ENCODE measurements at regions not wholly inside any gene's neighbourhood (a gene's known extent, or its start where the extent isn't known, plus 50 kb on each side); places are given as distances from the start of the nearest gene placed in this dataset.

- peaks cover 0 to 7% of the 10 kb centered on the region in 2 donors for H3K9me3 ChIP-seq (ENCODE audit: control insufficient read depth in 2 of 2, insufficient read depth in 1 of 2, low read depth in 1 of 2, low read length in 1 of 2)
- no peak overlapping the region for H3K4me3 ChIP-seq (ENCODE audit: low read depth in 1 of 3, low read length in 3 of 3)
- FAIRE-seq (no peak), DNase-seq (no peak)
- H3K27me3 ChIP-seq (ENCODE audit: control insufficient read depth in 3 of 3, insufficient read depth in 3 of 3, low read length in 3 of 3) = no peaks in the 10 kb centered on the region
- no peaks in the 10 kb centered on the region for H3K36me3 ChIP-seq (ENCODE audit: control insufficient read depth in 3 of 3, insufficient read depth in 2 of 3, low read depth in 1 of 3, low read length in 3 of 3)
- H3K4me1 ChIP-seq (ENCODE audit: control insufficient read depth in 3 of 3, insufficient read depth in 2 of 3, low read depth in 1 of 3, low read length in 2 of 3) = no peaks in the 10 kb centered on the region
- WGBS, 3 donors = 93 to 100% (median 96%) methylated on average over 1 of the region's 1 CpG
- no peak overlapping the region for H3K27ac ChIP-seq (ENCODE audit: low read depth in 1 of 3, low read length in 2 of 3)
Observed at GRCh38 chr2:235345745-235346144, 148.1 kb upstream of the AGAP1 start.

GRCh38 chr2:235347691-235348090 lies 146.2 kb upstream of the AGAP1 start:
- H3K27ac ChIP-seq (ENCODE audit: low read depth in 1 of 3, low read length in 2 of 3) = no peak overlapping the region
- H3K27me3 ChIP-seq (ENCODE audit: control insufficient read depth in 3 of 3, insufficient read depth in 3 of 3, low read length in 3 of 3) = no peaks in the 10 kb centered on the region
- DNase-seq = no peak
- no peak for FAIRE-seq
- no peaks in the 10 kb centered on the region for H3K4me1 ChIP-seq (ENCODE audit: control insufficient read depth in 3 of 3, insufficient read depth in 2 of 3, low read depth in 1 of 3, low read length in 2 of 3)
- 79 to 83% (median 81%) methylated on average over 8 of the region's 8 CpGs for WGBS, 3 donors
- no peak overlapping the region for H3K4me3 ChIP-seq (ENCODE audit: low read depth in 1 of 3, low read length in 3 of 3)
- peaks cover 0 to 4% of the 10 kb centered on the region in 2 donors for H3K9me3 ChIP-seq (ENCODE audit: control insufficient read depth in 2 of 2, insufficient read depth in 1 of 2, low read depth in 1 of 2, low read length in 1 of 2)
- no peaks in the 10 kb centered on the region for H3K36me3 ChIP-seq (ENCODE audit: control insufficient read depth in 3 of 3, insufficient read depth in 2 of 3, low read depth in 1 of 3, low read length in 3 of 3)

GRCh38 chr2:235348329-235348728 lies 145.5 kb upstream of the AGAP1 start:
- no peaks in the 10 kb centered on the region for H3K27me3 ChIP-seq (ENCODE audit: control insufficient read depth in 3 of 3, insufficient read depth in 3 of 3, low read length in 3 of 3)
- H3K4me1 ChIP-seq (ENCODE audit: control insufficient read depth in 3 of 3, insufficient read depth in 2 of 3, low read depth in 1 of 3, low read length in 2 of 3) = no peaks in the 10 kb centered on the region
- FAIRE-seq (no peak), DNase-seq (no peak)
- 85 to 92% (median 89%) methylated on average over 8 of the region's 8 CpGs for WGBS, 3 donors
- no peaks in the 10 kb centered on the region for H3K36me3 ChIP-seq (ENCODE audit: control insufficient read depth in 3 of 3, insufficient read depth in 2 of 3, low read depth in 1 of 3, low read length in 3 of 3)
- no peak overlapping the region for H3K27ac ChIP-seq (ENCODE audit: low read depth in 1 of 3, low read length in 2 of 3)
- H3K4me3 ChIP-seq (ENCODE audit: low read depth in 1 of 3, low read length in 3 of 3) = no peak overlapping the region
- H3K9me3 ChIP-seq (ENCODE audit: control insufficient read depth in 2 of 2, insufficient read depth in 1 of 2, low read depth in 1 of 2, low read length in 1 of 2) = peaks cover 0 to 4% of the 10 kb centered on the region in 2 donors

- peaks cover 0 to 4% of the 10 kb centered on the region in 2 donors for H3K9me3 ChIP-seq (ENCODE audit: control insufficient read depth in 2 of 2, insufficient read depth in 1 of 2, low read depth in 1 of 2, low read length in 1 of 2)
- no peak overlapping the region for H3K4me3 ChIP-seq (ENCODE audit: low read depth in 1 of 3, low read length in 3 of 3)
- H3K4me1 ChIP-seq (ENCODE audit: control insufficient read depth in 3 of 3, insufficient read depth in 2 of 3, low read depth in 1 of 3, low read length in 2 of 3) = no peaks in the 10 kb centered on the region
- no peak overlapping the region for H3K27ac ChIP-seq (ENCODE audit: low read depth in 1 of 3, low read length in 2 of 3)
- H3K27me3 ChIP-seq (ENCODE audit: control insufficient read depth in 3 of 3, insufficient read depth in 3 of 3, low read length in 3 of 3) = no peaks in the 10 kb centered on the region
- 75 to 90% (median 79%) methylated on average over 4 of the region's 4 CpGs for whole genome bisulfite sequencing, 3 donors
- H3K36me3 ChIP-seq (ENCODE audit: control insufficient read depth in 3 of 3, insufficient read depth in 2 of 3, low read depth in 1 of 3, low read length in 3 of 3) = no peaks in the 10 kb centered on the region
- DNase-seq = no peak
- FAIRE-seq = no peak
Observed at GRCh38 chr2:235350234-235350633, 143.6 kb upstream of the AGAP1 start.

- 67 to 80% (median 77%) methylated on average over 4 of the region's 4 CpGs for WGBS, 3 donors
- Histone ChIP-seq H3K9me3 (ENCODE audit: control insufficient read depth in 2 of 2, insufficient read depth in 1 of 2, low read depth in 1 of 2, low read length in 1 of 2) (no peaks in the 10 kb centered on the region), H3K4me3 (ENCODE audit: low read depth in 1 of 3, low read length in 3 of 3) (no peak overlapping the region), H3K4me1 (ENCODE audit: control insufficient read depth in 3 of 3, insufficient read depth in 2 of 3, low read depth in 1 of 3, low read length in 2 of 3) (no peaks in the 10 kb centered on the region), H3K27me3 (ENCODE audit: control insufficient read depth in 3 of 3, insufficient read depth in 3 of 3, low read length in 3 of 3) (no peaks in the 10 kb centered on the region), H3K27ac (ENCODE audit: low read depth in 1 of 3, low read length in 2 of 3) (no peak overlapping the region), H3K36me3 (ENCODE audit: control insufficient read depth in 3 of 3, insufficient read depth in 2 of 3, low read depth in 1 of 3, low read length in 3 of 3) (no peaks in the 10 kb centered on the region)
- DNase-seq = no peak
- FAIRE-seq = no peak
Observed at GRCh38 chr2:235352541-235352940, 141.3 kb upstream of the AGAP1 start.

- no peaks in the 10 kb centered on the region for H3K36me3 ChIP-seq (ENCODE audit: control insufficient read depth in 3 of 3, insufficient read depth in 2 of 3, low read depth in 1 of 3, low read length in 3 of 3)
- no peaks in the 10 kb centered on the region for H3K9me3 ChIP-seq (ENCODE audit: control insufficient read depth in 2 of 2, insufficient read depth in 1 of 2, low read depth in 1 of 2, low read length in 1 of 2)
- H3K4me1 ChIP-seq (ENCODE audit: control insufficient read depth in 3 of 3, insufficient read depth in 2 of 3, low read depth in 1 of 3, low read length in 2 of 3) = no peaks in the 10 kb centered on the region
- H3K4me3 ChIP-seq (ENCODE audit: low read depth in 1 of 3, low read length in 3 of 3) = no peak overlapping the region
- FAIRE-seq (no peak), DNase-seq (no peak)
- 84 to 90% (median 88%) methylated on average over 17 of the region's 17 CpGs for WGBS, 3 donors
- H3K27me3 ChIP-seq (ENCODE audit: control insufficient read depth in 3 of 3, insufficient read depth in 3 of 3, low read length in 3 of 3) = no peaks in the 10 kb centered on the region
- no peak overlapping the region for H3K27ac ChIP-seq (ENCODE audit: low read depth in 1 of 3, low read length in 2 of 3)
Observed at GRCh38 chr2:235357881-235358280, 136.0 kb upstream of the AGAP1 start.

- H3K9me3 ChIP-seq (ENCODE audit: control insufficient read depth in 2 of 2, insufficient read depth in 1 of 2, low read depth in 1 of 2, low read length in 1 of 2) = no peaks in the 10 kb centered on the region
- no peaks in the 10 kb centered on the region for H3K36me3 ChIP-seq (ENCODE audit: control insufficient read depth in 3 of 3, insufficient read depth in 2 of 3, low read depth in 1 of 3, low read length in 3 of 3)
- H3K27me3 ChIP-seq (ENCODE audit: control insufficient read depth in 3 of 3, insufficient read depth in 3 of 3, low read length in 3 of 3) = no peaks in the 10 kb centered on the region
- H3K27ac ChIP-seq (ENCODE audit: low read depth in 1 of 3, low read length in 2 of 3) = no peak overlapping the region
- no peaks in the 10 kb centered on the region for H3K4me1 ChIP-seq (ENCODE audit: control insufficient read depth in 3 of 3, insufficient read depth in 2 of 3, low read depth in 1 of 3, low read length in 2 of 3)
- 73 to 86% (median 76%) methylated on average over 9 of the region's 9 CpGs for WGBS, 3 donors
- H3K4me3 ChIP-seq (ENCODE audit: low read depth in 1 of 3, low read length in 3 of 3) = no peak overlapping the region
- no peak for FAIRE-seq
- DNase-seq = no peak
Observed at GRCh38 chr2:235358981-235359471, 134.8 kb upstream of the AGAP1 start.

GRCh38 chr2:235360446-235360845 lies 133.4 kb upstream of the AGAP1 start:
- no peak overlapping the region for H3K27ac ChIP-seq (ENCODE audit: low read depth in 1 of 3, low read length in 2 of 3)
- 91 to 95% (median 94%) methylated on average over 4 of the region's 4 CpGs for WGBS, 3 donors

GRCh38 chr2:235365743-235366142 lies 128.1 kb upstream of the AGAP1 start:
- Histone ChIP-seq H3K4me3 (ENCODE audit: low read depth in 1 of 3, low read length in 3 of 3) (no peak overlapping the region), H3K4me1 (ENCODE audit: control insufficient read depth in 3 of 3, insufficient read depth in 2 of 3, low read depth in 1 of 3, low read length in 2 of 3) (no peaks in the 10 kb centered on the region), H3K9me3 (ENCODE audit: control insufficient read depth in 2 of 2, insufficient read depth in 1 of 2, low read depth in 1 of 2, low read length in 1 of 2) (no peaks in the 10 kb centered on the region), H3K27ac (ENCODE audit: low read depth in 1 of 3, low read length in 2 of 3) (no peak overlapping the region), H3K36me3 (ENCODE audit: control insufficient read depth in 3 of 3, insufficient read depth in 2 of 3, low read depth in 1 of 3, low read length in 3 of 3) (no peaks in the 10 kb centered on the region), H3K27me3 (ENCODE audit: control insufficient read depth in 3 of 3, insufficient read depth in 3 of 3, low read length in 3 of 3) (peaks cover 0 to 4% (median 0%) of the 10 kb centered on the region in 3 donors)
- FAIRE-seq (no peak), DNase-seq (no peak)
- 52 to 70% (median 53%) methylated on average over 4 of the region's 4 CpGs for WGBS, 3 donors

More at GRCh38 chr2:235360446-235360845, 133.4 kb upstream of the AGAP1 start:
- FAIRE-seq = no peak
- no peak for DNase-seq
- H3K4me1 ChIP-seq (ENCODE audit: control insufficient read depth in 3 of 3, insufficient read depth in 2 of 3, low read depth in 1 of 3, low read length in 2 of 3) = no peaks in the 10 kb centered on the region
- no peaks in the 10 kb centered on the region for H3K9me3 ChIP-seq (ENCODE audit: control insufficient read depth in 2 of 2, insufficient read depth in 1 of 2, low read depth in 1 of 2, low read length in 1 of 2)
- no peaks in the 10 kb centered on the region for H3K27me3 ChIP-seq (ENCODE audit: control insufficient read depth in 3 of 3, insufficient read depth in 3 of 3, low read length in 3 of 3)
- H3K36me3 ChIP-seq (ENCODE audit: control insufficient read depth in 3 of 3, insufficient read depth in 2 of 3, low read depth in 1 of 3, low read length in 3 of 3) = no peaks in the 10 kb centered on the region
- no peak overlapping the region for H3K4me3 ChIP-seq (ENCODE audit: low read depth in 1 of 3, low read length in 3 of 3)
